ENCODE measurements at regions not wholly inside any gene's neighbourhood (a gene's known extent, or its start where the extent isn't known, plus 50 kb on each side); places are given as distances from the start of the nearest gene placed in this dataset.

DNA sequence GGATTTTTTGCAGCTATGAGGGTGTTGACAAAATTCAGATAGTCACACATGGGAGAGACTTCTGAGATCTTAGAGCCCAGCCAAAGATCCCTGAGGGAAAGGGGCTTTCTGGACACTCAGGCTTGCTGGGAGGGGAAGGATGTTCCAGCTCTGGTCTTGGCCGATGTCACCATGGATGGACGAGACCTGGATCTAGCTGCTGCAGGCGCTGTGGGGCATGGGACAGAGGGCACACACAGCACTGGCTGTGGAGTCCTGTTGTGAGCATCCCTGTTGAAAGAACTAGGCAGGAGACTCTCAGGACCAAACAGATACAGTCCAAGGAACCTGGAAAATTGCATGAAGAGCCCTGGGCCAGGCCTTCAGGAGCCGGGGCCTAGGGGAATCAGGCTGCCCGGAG is 80.1 kb upstream of the SDK2 start:
- no peak for DNase-seq (ENCODE audit: low read depth)

DNA sequence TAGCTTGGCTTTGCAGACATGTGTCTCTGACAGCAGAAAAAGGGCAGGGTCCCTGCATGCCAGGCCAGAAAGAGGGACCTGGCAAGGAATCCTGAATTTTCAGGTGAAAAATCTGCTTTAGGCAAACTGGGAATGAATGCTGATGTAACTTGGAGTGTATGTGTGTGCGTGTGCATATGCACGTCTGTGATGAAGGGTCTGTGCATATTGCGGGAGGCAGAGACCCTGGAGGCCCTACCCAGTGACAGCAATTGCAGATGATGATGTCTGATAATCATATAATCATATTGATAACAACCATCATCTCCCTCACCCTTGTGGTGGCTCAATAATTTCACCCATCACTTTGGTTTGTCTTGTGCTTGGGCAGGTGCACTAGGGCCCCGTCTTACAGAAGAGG is 80.7 kb upstream of the SDK2 start:
- no peak for DNase-seq (ENCODE audit: low read depth)

DNA sequence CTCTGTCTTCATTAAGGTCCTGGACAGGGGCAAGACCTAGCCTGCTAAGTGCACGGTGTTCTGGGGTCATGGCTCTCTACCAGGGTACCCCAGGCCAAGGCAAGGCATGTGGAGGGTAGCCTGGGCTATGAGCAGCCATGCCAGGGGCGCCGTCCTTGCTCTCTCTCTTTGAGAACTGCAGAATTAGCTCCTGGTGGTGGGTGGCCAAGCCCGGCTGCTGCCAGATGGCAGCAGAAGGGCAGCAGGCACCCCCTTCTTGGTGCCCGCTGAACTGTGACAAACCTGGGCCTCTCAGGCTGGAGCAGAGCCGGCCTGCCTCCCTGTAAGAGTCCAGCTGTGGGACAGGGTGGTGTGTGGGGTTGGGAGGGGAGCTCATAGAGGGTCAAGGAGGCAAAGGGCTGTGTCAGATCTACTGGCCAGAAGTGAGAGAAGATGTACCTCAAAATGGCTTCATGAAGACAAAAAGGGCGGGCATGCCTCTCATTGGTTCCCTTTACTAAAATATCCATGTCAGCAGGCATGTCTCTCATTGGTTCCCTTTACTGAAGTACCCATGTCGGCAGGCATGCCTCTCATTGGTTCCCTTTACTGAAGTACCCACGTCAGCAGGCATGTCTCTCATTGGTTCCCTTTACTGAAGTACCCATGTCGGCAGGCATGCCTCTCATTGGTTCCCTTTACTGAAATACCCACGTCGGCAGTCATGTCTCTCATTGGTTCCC is 81.7 kb upstream of the SDK2 start:
- no peak for DNase-seq (ENCODE audit: low read depth)

DNA sequence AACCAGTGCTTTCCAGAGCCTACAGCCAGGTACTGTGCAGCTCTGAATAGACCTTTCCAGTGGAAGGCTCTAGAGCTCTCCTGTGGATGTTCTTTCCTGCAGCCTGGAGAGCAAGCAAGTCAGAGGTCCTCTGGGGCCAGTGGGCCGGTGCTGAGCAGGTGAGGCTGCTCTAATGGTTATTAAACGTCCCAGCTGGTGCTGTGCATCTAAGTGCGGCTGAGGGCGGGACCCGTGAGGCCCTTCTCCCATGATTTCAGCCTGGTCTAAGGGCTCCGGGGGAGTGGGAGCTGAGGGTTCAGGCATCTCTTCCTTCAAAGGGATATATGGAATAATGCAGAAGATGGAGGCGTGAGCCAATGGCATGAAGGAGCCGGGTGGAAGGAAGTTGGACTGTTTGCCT is 83.7 kb upstream of the SDK2 start:
- DNase-seq (ENCODE audit: low read depth), result no peak

DNA sequence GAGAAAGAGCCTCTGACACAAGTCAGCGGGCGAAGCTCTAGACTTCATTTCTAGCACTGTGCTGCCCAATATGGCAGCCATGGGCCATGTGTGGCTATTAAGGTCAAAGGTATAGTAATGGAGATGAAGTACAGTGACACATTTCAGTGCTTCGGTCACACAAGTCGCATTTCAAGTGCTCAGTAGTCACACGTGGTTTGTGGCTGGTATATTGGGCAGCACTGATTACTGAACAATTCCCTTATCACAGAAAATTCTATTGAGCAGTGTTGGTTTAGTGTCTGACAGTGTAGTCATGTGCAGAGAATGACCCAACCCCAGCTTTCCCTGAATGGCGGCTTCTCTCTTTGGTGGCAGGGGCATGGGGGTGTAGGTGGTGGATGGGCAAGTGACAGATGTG is 84.9 kb upstream of the SDK2 start:
- no peak for DNase-seq (ENCODE audit: low read depth)

DNA sequence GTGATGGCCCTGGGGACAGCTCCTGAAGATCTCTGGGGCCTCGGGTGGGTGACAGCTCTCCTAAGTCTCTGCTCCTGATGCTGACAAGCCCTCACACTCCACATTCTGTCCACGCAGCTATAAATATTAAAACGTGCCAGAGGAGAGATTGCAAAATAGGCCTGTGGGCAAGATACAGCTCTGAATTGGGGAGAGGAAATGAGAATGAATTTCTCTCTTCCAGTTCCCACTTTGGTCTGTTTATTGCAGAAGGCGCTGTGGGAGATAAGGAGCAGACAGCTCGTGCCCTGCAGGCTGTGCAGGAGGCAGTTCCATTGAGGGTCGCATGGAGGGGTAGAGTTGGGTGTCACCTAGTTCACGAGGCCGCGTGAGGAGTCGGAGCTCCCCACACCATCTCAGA is 87.5 kb upstream of the SDK2 start:
- no peak for DNase-seq (ENCODE audit: low read depth)

DNA sequence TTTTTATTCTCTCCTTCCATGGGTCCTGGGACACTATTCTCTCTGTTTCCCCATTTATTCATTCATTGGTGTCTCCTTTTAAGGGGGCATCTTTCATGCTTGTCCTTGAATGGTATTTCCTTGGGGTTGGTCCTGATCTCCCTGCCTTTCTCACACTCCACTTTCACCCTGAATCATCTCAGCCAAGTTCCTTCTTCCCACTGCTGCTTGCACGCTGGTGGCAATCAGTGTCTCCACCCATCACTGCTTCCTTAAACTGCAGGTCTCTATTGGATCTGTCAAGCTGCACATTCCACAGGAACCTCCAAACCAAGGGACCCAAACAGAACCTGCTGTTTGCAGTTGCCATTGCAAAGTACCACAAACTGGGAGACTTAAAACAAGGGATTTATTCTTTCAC is 89.3 kb upstream of the SDK2 start:
- no peak for DNase-seq (ENCODE audit: low read depth)

DNA sequence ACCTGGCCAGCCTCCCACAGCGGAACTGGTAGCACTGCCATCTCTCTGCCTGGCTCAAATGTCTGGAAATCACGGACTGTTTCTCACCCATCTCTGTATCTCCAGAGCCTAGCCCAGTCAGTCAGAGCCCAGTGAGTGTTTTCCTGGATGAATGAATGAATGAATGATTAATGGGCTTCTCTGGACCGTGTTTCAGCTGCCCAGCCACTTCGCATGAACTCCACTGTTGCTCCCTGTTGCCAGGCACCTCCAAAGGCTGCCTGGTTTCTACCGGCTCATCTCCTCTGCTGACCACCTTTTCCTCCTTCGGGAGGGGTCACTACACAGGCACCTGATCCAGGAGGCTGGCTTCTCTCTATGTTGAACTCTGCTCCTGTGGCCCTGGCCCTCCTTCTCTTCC is 91.0 kb upstream of the SDK2 start:
- DNase-seq (ENCODE audit: low read depth), result no peak

DNA sequence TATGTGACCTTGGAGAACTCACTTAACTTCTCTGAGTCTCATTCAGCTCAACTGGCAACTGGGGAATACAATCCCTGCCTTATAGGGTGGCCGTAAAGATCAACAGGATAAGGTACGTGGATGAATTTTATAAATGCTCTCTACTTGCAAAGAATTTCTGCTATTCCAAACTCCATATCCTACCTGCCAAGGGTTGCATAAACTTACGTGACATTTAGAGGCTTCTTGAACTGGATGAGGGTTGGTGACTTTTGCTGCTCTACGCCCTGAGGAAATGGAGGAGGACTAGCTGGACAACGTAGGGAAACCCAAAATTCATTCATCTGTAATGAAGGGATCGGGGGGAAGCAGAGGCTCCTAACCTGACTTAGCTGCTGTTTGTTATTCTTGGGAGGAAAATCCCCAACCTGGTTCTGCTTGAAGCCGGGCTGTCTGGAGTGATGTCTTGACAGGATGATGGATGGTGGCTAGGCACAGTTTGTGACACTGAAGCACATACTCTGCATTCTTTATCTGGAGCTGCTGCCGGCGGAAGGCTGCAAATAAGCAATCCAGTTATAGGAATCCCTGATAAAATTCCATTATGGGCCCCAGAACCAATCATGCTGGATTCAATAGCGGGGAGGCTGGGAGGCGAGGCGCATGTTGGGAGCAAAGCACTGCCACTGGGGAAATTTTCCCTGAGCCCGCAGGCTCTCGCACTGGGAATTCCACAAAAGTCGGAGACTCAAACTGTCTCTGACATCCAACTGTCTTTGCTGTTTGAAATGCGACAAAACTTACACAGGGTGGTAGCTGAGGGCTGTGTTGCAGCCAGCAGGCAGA is 94.7 kb upstream of the SDK2 start:
- DNase-seq (ENCODE audit: low read depth), result no peak

DNA sequence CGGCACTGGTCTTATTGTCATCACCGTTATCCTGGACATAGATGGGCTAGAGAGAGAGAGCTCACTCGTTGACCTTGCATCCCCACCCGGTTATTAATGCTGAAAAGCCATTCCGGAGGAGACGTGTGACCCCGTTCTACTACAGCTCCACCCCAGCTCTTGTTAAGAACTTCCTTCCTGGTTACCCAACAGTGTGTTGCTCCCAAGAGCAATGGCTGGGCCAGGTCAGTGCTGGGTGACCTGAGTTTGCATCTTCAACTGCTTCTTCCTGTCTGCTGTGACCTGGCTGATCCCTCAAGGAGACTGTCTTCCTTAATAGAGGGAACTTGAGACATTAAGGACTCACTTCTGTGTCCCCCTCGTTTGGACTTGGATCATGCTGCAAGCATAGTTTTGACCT is 96.1 kb upstream of the SDK2 start:
- no peak for DNase-seq (ENCODE audit: low read depth)

DNA sequence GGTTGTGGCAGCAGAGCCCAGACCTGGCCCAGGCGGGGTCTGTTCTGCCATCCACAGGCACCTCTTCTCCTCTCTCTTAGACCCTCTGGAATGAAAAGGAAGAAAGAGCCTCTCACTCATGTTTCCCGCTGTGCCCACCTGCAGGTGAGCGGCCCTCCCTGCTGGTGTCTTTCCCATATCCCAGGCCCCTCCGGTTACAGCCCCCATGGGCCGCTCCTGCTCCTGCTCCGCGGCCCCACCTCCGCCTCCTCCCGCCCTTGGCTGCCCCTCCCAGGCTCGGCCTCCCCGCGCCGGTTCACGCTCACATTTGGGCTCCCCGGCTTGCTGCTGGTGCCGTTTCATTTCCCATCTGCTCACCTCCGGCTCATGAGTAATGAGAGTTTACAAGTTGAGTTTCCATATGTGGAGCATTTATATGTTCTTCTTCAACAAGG is 98.7 kb upstream of the SDK2 start:
- no peak for DNase-seq (ENCODE audit: low read depth)

DNA sequence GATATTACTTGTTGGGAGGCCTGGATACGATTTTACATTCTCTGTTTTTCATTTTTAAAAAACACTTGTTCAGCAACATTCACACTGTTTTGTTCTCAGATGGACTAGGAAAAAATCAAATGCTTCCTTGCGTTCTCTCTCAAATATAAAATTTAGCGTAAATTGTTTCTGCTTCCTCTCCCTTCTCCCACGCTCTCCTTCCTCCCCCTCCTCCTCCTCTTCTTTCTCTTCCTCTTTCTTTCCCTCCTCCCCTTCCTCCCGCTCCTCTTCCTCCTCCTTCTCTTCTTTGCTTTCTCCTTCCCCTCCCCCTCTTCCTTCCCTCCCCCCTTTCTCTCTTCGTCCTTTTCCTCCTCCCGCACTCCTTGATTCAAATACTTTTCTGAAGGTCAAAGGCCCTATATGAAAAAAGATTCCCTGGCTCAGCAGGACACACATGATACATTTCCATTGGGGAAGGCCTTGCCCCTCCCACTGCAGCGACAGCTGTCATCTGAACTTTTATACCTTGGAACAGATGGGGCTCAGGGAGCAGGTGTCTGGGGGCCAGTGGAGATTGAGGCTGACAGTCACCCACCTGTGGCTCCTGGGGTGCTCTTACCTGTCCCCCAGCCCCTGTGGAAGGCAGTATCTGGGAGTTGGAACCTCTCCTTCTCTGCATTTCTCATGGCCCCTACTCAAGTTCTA is 99.4 kb upstream of the SDK2 start:
- DNase-seq (ENCODE audit: low read depth), result no peak

DNA sequence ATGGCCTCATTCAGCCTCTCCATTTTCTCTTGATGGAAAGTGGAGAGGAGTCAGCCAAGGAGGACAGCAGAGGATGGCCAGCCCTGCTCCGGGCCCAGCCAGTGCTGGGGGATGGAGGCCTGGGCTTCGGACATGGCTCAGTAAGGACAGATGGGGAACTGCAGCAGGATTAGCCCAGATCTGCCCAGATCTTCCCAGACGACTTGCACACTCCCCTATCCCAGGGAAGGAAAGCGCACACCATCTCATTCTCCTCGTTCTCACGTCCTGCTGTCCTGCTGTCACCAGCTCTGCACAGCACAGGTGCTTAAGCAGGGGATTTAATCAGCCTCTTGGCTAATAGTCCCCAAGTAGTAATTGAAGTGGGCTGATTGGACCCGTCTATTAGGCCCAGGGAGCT is 100.2 kb upstream of the SDK2 start:
- DNase-seq (ENCODE audit: low read depth), result no peak

DNA sequence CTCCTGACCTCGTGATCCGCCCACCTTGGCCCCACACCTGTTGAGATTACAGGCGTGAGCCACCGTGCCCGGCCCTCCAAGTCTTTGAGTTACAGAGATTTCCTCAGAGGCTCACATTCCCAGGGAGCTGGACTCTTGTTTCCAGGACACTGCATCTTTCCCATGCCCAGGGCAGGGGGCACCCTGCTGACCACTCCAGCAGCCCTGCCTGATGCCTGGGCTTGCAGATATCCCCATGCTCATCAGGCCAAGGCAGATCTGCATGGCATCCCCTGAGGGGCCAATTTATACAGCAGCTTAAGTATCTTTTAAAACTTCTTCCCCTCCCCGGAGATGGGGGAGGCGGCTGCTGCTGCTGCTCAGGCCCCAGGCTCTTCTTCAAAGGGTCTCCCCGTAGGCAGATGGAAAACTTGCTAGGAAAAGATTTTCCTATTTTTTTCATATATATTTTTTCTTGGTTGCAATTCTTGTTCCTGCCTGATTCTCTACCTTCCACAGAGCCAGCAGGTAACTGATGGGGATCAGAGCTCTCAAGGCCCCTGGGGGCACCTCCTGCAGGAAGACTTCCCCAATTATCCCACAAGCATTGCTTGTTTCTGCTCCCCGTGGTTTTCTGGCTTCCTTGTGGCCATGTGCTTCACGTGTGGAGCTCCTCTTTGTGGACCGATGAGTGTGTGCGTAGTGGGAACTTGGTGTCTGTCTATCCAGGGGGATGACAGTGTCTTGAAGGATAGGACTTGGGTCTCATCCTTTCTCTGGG is 102.2 kb upstream of the SDK2 start:
- no peak for DNase-seq (ENCODE audit: low read depth)

DNA sequence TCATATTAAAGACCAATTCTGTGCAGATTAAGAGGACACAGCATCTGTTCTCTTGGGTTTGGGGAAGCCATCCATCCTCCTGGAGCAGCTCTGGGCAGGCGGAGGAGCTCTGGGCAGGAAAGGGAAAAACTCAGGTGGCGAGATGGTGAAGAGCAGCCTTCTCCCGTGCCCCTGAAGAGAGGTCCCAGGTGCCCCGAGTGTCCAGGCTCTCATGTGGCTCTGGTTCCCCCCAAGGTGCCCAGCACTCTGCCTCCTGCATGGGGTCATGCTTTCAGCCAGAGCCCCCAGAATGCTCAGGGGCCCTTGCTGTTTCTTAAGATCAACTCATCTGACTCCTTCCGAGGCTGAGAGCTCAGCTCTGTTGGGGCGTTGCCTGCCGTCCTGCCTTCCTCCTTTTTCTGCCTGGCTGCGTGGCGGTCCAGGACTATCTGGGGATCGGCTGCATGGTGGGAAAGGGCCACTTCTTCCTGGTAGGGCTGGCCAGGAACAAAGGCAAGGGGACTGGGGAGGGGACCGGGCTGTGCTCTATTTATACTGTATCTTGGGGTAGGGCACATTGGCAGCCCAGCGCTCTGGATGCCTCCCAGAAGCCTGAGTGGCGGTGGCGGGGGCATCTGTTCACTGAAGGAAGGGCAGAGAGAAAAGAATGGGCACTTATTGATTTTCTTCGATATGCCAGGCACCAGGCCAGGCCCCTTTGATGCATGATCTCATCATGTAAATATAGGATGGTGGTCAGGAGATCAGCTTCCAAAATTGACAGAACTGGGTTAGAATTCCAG is 103.2 kb upstream of the SDK2 start:
- no peak for DNase-seq (ENCODE audit: low read depth)

DNA sequence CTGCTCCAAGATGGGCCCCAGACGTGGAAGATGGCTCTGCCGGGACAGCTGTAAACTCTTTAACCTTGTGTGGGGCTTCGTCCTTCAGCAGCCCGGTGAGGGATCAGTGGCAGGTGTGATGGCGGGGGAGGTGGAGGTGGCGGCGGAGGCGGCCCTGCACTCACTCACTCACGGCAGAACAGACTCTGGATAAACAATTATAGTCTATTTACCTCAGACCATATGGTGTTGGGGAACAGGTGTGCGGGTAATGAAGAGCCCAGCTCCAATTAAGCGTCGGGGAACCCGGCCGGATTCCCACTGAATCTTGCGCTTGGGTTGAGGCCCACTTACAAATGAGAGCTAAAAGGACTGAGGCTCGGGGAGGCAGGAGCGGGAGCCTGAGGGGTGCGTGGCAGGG is 104.3 kb upstream of the SDK2 start:
- no peak for DNase-seq (ENCODE audit: low read depth)

DNA sequence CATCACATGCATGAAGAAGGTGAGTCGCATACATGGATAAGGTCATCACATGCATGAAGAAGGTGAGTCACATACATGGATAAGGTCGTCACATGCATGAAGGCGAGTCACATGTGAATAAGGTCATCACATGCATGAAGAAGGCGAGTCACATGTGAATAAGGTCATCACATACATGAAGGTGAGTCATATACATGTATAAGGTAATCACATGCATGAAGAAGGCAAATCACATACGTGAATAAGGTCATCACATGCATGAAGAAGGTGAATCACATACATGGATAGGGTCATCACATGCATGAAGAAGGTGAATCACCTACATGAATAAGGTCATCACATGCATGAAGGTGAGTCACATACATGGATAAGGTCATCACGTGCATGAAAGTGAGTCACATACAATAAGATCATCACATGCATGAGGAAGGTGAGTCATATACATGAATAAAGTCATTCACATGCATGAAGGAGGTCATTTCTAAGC is 105.1 kb upstream of the SDK2 start:
- DNase-seq (ENCODE audit: low read depth), result no peak

DNA sequence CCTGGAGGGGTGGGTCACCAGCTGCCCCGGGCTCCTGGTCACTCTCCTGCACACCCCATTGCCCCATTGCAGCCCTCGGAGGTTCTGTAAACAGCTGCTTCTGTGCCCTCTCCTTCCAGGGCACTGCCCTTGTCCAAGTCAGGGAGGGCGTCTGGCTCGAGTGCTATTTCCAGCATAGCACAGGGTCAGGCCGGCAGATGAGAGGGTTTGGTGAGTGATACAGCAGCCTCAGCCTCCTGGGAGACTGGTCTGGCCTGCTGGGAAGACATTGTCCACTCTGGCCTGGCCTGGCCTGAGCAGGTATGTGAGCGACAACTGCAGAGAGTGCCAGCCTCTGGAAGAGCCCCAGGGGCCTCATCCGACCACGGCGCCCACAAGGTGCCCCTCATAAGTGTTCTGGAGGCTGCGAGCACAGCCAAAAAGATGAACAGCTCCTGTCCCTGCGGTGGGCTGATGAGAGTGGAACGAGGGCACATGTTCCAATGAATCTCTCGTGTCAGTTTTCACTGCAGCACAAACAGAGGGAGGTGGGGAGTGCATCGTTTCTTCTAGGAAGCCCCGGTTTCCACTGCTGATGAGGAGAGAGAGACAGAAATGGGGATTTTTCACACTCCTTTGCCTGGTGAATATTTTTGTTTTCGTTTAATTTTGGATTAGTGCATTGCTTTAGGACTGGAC is 105.8 kb upstream of the SDK2 start:
- DNase-seq (ENCODE audit: low read depth), result no peak

DNA sequence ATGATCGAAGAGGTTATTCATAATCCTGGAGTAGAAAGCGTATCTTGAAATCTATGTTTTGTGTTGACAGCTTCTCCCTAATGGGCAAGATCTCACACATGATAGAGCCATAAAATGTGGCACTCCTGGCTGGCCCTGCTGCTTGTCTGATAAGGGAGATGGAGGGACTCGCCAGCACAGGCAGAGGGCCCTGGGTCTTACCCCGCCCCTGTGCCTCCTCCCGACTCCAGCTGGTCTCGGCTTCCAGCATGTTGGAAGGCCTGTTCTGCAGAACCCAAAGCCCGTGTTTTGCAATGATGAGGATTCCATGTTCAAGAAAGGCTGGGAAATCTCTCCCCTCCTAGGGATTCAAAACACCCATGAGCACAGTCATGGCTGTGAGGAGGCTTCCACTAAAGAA is 106.7 kb upstream of the SDK2 start:
- no peak for DNase-seq (ENCODE audit: low read depth)

DNA sequence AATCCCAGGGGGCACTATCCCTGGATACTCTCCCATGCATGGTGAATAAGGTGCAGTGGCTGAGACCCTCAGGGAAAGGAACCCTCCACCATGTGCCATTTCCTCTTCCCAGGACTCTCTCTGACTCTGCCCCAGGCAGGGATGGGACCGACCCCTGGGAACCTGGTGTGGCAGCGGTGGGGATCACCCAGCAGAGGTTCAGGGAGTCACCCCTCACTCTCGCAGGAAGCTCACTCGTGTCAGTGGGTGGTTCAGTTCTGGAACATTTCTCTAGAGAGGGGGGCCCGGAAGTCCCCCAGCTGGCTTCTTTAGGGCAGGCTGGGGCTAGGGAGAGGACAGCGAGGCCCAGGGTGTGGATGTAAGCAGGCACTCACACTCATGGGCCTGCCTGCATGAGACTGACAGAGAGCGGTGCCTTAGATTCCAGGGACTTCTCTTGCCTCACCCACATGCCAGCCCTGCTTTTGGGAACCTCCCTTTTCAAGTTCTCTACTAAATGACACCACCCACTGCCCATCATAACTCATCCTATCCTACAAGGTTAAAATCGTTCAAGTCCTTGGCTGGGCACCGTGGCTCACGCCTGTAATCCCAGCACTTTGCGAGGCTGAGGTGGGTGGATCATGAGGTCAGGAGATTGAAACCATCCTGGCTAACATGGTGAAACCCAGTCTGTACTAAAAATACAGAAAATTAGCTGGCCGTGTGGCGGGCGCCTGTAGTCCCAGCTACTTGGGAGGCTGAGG is 109.7 kb upstream of the SDK2 start:
- DNase-seq (ENCODE audit: low read depth), result no peak

Measured in non-pigmented ciliary epithelial cell (primary cell).